Stimulated activated naive B cell treated with anti-CD40 and anti-IgM and Interleukin-4, amounts not matched to agents 10 μg/mL and 1 μg/mL and 100 μg/mL, for 72 hours (primary cell): ENCODE measurements at regions not wholly inside any gene's neighbourhood (a gene's known extent, or its start where the extent isn't known, plus 50 kb on each side); places are given as distances from the start of the nearest gene placed in this dataset.

Experiments used
- ATAC-seq, 2 donors: fragments of 150-1000 bp; cut with Tn5 transposase; replicated peaks; 2 replicates each; pipeline ENCODE4 v1.10.0; 2021; ENCODE audit warnings: moderate library complexity in 1 of 2
- DNase-seq: peaks from one replicate; pipeline ENCODE4 v3.0.0; 2021
- H3K27ac Mint-ChIP-seq: one replicate; pipeline ENCODE4 v1.8.0; 2022; ENCODE audit warnings: mild to moderate bottlenecking, mixed read lengths
- H3K27me3 Mint-ChIP-seq, 2 donors: one replicate each; pipeline ENCODE4 v1.8.0; 2022; ENCODE audit warnings: mixed read lengths in 2 of 2
- H3K36me3 Mint-ChIP-seq, 2 donors: one replicate each; pipeline ENCODE4 v1.8.0; 2022; ENCODE audit warnings: mixed read lengths in 2 of 2, mild to moderate bottlenecking in 1 of 2
- H3K4me1 Mint-ChIP-seq, 2 donors: one replicate each; pipeline ENCODE4 v1.8.0; 2022; ENCODE audit warnings: mixed read lengths in 2 of 2, mild to moderate bottlenecking in 1 of 2
- H3K4me3 Mint-ChIP-seq, 2 donors: one replicate each; pipeline ENCODE4 v1.8.0; 2022; ENCODE audit warnings: mild to moderate bottlenecking in 2 of 2, mixed read lengths in 2 of 2, moderate library complexity in 1 of 2
- H3K9me3 Mint-ChIP-seq, 2 donors: one replicate each; pipeline ENCODE4 v1.8.0; 2022; ENCODE audit warnings: mixed read lengths in 2 of 2, mild to moderate bottlenecking in 1 of 2

- peaks cover 0 to 2% of the 10 kb centered on the region in 2 donors for H3K9me3 Mint-ChIP-seq
- DNase-seq (no peak), ATAC-seq (no peak)
- H3K27ac Mint-ChIP-seq = no peak overlapping the region
- H3K4me3 Mint-ChIP-seq = no peak overlapping the region
- H3K4me1 Mint-ChIP-seq = peaks cover 1 to 6% of the 10 kb centered on the region in 2 donors
- no peaks in the 10 kb centered on the region for H3K36me3 Mint-ChIP-seq
- H3K27me3 Mint-ChIP-seq = peaks cover 9% of the 10 kb centered on the region in 2 donors
These were observed 119.5 kb downstream of the TBX19 start for GRCh38 chr1:168400139-168400538.

GRCh38 chr1:168397806-168398205 lies 117.1 kb downstream of the TBX19 start:
- no peak overlapping the region for H3K27ac Mint-ChIP-seq
- DNase-seq (no peak), ATAC-seq (no peak)

DNA sequence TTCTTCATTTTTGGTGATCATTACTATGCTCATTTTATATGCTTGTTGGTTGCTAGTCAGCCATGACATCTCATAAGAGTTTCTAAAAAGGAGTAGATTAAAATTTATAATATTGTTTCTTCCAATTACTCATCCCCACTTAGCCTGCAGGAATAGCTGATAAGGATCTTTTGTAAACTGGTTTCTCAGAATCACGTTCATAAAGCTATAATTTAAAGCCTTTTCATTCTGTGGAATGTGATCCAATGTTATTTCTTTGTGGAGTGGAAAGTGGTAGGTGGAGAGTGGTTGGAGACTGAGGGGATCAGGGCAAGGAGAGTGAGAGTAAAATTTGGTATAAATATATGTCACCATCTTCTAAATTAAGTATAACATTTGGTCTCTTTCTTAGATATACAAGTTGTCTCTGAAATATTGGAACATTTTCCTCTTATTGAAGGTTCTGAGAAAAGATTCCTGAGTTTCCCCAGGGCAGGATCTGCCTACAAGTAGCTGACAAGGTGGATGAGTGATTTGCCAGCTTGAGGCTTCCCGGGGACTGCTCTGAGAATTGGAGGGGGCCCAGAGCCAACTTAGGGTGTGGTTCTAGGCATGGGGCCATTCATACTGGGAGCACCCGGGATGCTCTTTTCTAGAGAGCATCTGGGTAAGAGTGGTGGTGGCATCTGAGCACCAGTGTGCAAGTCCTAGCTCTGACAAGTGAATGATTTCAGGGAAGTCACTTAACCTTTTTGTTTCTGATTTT lies 116.4 kb downstream of the TBX19 start:
- peaks cover 0 to 2% of the 10 kb centered on the region in 2 donors for H3K9me3 Mint-ChIP-seq
- no peak for ATAC-seq
- no peaks in the 10 kb centered on the region for H3K36me3 Mint-ChIP-seq
- H3K27ac Mint-ChIP-seq = no peak overlapping the region
- H3K27me3 Mint-ChIP-seq = peaks cover 14 to 16% of the 10 kb centered on the region in 2 donors
- DNase-seq = no peak
- no peak overlapping the region for H3K4me3 Mint-ChIP-seq
- peaks cover 1 to 6% of the 10 kb centered on the region in 2 donors for H3K4me1 Mint-ChIP-seq

More at GRCh38 chr1:168397806-168398205, 117.1 kb downstream of the TBX19 start:
- Mint-ChIP-seq H3K27me3 (peaks cover 9% of the 10 kb centered on the region in 2 donors), H3K4me3 (no peak overlapping the region), H3K36me3 (no peaks in the 10 kb centered on the region), H3K4me1 (peaks cover 1 to 6% of the 10 kb centered on the region in 2 donors), H3K9me3 (peaks cover 0 to 2% of the 10 kb centered on the region in 2 donors)

GRCh38 chr1:168396508-168396907 lies 115.8 kb downstream of the TBX19 start:
- no peaks in the 10 kb centered on the region for H3K36me3 Mint-ChIP-seq
- H3K27me3 Mint-ChIP-seq = peaks cover 15 to 17% of the 10 kb centered on the region in 2 donors
- no peak for DNase-seq
- H3K4me1 Mint-ChIP-seq = peaks cover 1 to 6% of the 10 kb centered on the region in 2 donors
- ATAC-seq = no peak
- no peak overlapping the region for H3K4me3 Mint-ChIP-seq
- peaks cover 0 to 2% of the 10 kb centered on the region in 2 donors for H3K9me3 Mint-ChIP-seq
- H3K27ac Mint-ChIP-seq = no peak overlapping the region

GRCh38 chr1:168394858-168395257 lies 114.2 kb downstream of the TBX19 start:
- no peak for DNase-seq
- no peaks in the 10 kb centered on the region for H3K9me3 Mint-ChIP-seq
- no peaks in the 10 kb centered on the region for H3K36me3 Mint-ChIP-seq
- no peak overlapping the region for H3K4me3 Mint-ChIP-seq
- H3K27ac Mint-ChIP-seq = no peak overlapping the region
- no peak for ATAC-seq
- peaks cover 8 to 11% of the 10 kb centered on the region in 2 donors for H3K27me3 Mint-ChIP-seq
- peaks cover 1 to 6% of the 10 kb centered on the region in 2 donors for H3K4me1 Mint-ChIP-seq

- Mint-ChIP-seq H3K4me3 (no peak overlapping the region), H3K27me3 (peaks cover 17 to 22% of the 10 kb centered on the region in 2 donors), H3K36me3 (no peaks in the 10 kb centered on the region), H3K4me1 (no peaks in the 10 kb centered on the region), H3K27ac (no peak overlapping the region), H3K9me3 (no peaks in the 10 kb centered on the region)
- no peak for ATAC-seq
- no peak for DNase-seq
These were observed 112.4 kb downstream of the TBX19 start for GRCh38 chr1:168392958-168393549.

GRCh38 chr1:168391851-168392681 lies 111.4 kb downstream of the TBX19 start:
- Mint-ChIP-seq H3K9me3 (no peaks in the 10 kb centered on the region), H3K27me3 (peaks cover 26 to 31% of the 10 kb centered on the region in 2 donors), H3K27ac (no peak overlapping the region), H3K4me3 (no peak overlapping the region), H3K4me1 (peaks cover 3 to 4% of the 10 kb centered on the region in 2 donors), H3K36me3 (no peaks in the 10 kb centered on the region)
- no peak for ATAC-seq
- no peak for DNase-seq

GRCh38 chr1:168390271-168390670 lies 109.6 kb downstream of the TBX19 start:
- no peaks in the 10 kb centered on the region for H3K9me3 Mint-ChIP-seq
- DNase-seq = no peak
- H3K36me3 Mint-ChIP-seq = no peaks in the 10 kb centered on the region
- peaks cover 32 to 42% of the 10 kb centered on the region in 2 donors for H3K27me3 Mint-ChIP-seq
- H3K27ac Mint-ChIP-seq = no peak overlapping the region
- no peak overlapping the region for H3K4me3 Mint-ChIP-seq
- no peak for ATAC-seq
- H3K4me1 Mint-ChIP-seq = peaks cover 5 to 8% of the 10 kb centered on the region in 2 donors

DNA sequence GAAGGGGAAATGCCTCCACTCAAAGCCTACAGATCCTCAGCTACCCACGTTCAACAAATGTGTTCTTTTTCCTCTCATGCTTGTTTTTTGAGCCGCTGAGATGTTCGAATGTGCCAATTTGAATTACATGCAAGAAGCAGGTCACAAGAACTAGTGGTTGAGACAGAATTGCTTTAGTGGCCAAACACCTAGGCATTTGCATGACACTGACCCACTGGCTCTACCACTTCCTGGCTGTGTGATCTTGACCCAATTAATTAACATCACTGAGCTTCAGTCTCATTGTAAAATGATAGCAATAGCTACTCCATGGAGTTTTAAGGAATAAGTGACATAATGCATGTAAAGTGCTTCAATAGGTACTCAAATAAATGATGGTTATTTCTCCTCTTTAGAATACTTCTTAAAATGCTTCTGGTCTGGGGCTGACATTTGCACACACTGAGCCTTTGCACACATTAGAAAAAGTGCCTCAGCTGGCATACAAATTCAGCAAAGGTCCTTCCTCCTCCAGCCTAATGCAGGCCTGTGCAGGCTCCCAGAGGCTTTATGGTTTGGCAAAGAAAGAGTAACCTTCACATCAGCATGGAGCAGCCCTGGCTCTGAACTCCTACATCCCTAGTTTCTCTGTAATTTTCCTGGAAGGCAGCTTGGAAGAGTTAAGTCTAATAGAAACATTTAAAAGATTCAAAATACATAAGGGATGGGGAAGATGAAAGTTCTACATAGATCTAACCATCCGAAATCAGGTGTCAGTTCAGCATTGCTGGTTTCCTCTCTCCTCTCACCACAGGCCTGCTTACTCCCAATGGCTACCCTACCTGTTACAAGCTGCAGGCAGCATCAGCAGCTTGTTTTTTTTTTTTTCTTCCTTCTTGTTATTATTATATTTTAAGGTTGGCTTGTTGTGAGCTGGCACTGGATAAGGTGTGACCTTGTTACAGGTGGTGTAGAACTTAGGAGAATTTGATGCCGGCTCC lies 107.4 kb downstream of the TBX19 start:
- no peak overlapping the region for H3K27ac Mint-ChIP-seq

GRCh38 chr1:168386949-168387586 lies 106.4 kb downstream of the TBX19 start:
- Mint-ChIP-seq H3K27ac (peak overlapping the region; percentile 84), H3K4me1 (peaks cover 5 to 8% of the 10 kb centered on the region in 2 donors), H3K36me3 (no peaks in the 10 kb centered on the region), H3K4me3 (peak overlapping the region; percentile 51 to 58), H3K9me3 (no peaks in the 10 kb centered on the region), H3K27me3 (peaks cover 26 to 41% of the 10 kb centered on the region in 2 donors)
- peak; percentile 88 to 93 for ATAC-seq
- peak; percentile 37 for DNase-seq

More for the DNA sequence above, 107.4 kb downstream of the TBX19 start:
- no peaks in the 10 kb centered on the region for H3K9me3 Mint-ChIP-seq
- H3K4me3 Mint-ChIP-seq = no peak overlapping the region
- no peaks in the 10 kb centered on the region for H3K36me3 Mint-ChIP-seq
- H3K27me3 Mint-ChIP-seq = peaks cover 32 to 48% of the 10 kb centered on the region in 2 donors
- no peak for ATAC-seq
- DNase-seq = no peak
- peaks cover 5 to 8% of the 10 kb centered on the region in 2 donors for H3K4me1 Mint-ChIP-seq

DNA sequence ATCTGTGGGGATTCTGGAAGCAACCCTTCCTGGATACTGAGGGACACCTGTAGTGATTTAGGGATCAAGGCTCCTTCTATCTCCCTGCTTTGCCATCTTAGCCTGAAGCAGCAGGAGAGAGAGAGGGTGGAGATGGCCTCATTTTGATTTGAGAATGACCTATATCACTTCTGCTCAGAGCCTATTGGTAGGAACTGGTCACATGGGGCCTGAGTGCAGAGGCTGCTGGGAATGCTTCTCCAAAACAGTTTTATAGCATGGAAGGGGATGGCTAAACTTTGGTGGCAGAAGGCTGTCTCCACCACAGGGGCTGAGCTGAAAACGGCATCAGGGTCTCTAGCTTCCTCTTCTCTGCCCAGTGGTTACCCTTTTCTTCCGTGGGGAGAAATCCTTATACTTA lies 105.8 kb downstream of the TBX19 start:
- peaks cover 25 to 40% of the 10 kb centered on the region in 2 donors for H3K27me3 Mint-ChIP-seq
- H3K36me3 Mint-ChIP-seq = no peaks in the 10 kb centered on the region
- no peaks in the 10 kb centered on the region for H3K9me3 Mint-ChIP-seq
- DNase-seq (no peak), ATAC-seq (peak in 1 of 2 donors; percentile 33)
- no peak overlapping the region for H3K27ac Mint-ChIP-seq
- peaks cover 5 to 8% of the 10 kb centered on the region in 2 donors for H3K4me1 Mint-ChIP-seq
- H3K4me3 Mint-ChIP-seq = no peak overlapping the region

GRCh38 chr1:168381850-168382249 lies 101.2 kb downstream of the TBX19 start:
- no peaks in the 10 kb centered on the region for H3K36me3 Mint-ChIP-seq
- ATAC-seq (no peak), DNase-seq (no peak)
- H3K27ac Mint-ChIP-seq = no peak overlapping the region
- H3K27me3 Mint-ChIP-seq = peaks cover 9 to 15% of the 10 kb centered on the region in 2 donors
- H3K9me3 Mint-ChIP-seq = no peaks in the 10 kb centered on the region
- H3K4me1 Mint-ChIP-seq = peaks cover under 1 to 1% of the 10 kb centered on the region in 2 donors
- H3K4me3 Mint-ChIP-seq = no peak overlapping the region

DNA sequence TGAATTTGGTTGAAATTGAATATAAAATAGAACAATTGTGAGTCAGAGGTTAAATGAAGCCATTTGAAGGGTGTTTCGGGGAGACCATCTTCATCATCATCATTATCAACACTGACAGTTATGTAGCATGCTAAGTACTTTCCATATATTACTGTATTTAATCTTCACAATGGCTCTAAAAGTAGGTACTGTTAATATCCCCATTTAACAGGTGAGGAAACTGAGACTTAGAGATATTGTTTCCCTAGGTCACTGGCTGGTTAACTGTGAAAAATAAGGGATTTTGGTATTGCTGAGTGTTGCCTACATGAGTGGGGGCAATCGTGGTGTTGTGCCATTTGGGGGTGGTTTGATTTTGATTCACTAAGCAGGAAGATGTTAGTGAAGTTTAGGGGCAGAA lies 100.3 kb downstream of the TBX19 start:
- H3K36me3 Mint-ChIP-seq = no peaks in the 10 kb centered on the region
- DNase-seq (no peak), ATAC-seq (no peak)
- H3K27me3 Mint-ChIP-seq = peaks cover 8 to 11% of the 10 kb centered on the region in 2 donors
- H3K4me1 Mint-ChIP-seq = no peaks in the 10 kb centered on the region
- H3K4me3 Mint-ChIP-seq = no peak overlapping the region
- no peaks in the 10 kb centered on the region for H3K9me3 Mint-ChIP-seq
- no peak overlapping the region for H3K27ac Mint-ChIP-seq
